ENCODE measurements at regions not wholly inside any gene's neighbourhood (a gene's known extent, or its start where the extent isn't known, plus 50 kb on each side); places are given as distances from the start of the nearest gene placed in this dataset.

- no peak for TF ChIP-seq CTCF (IDR thresholded peaks at IDR 0.05; ENCODE audit: low read depth, low read length, poor library complexity, severe bottlenecking)
- no peak for TF ChIP-seq EZH2phosphoT487 (IDR thresholded peaks at IDR 0.05; ENCODE audit: borderline replicate concordance, low read length)
Measured at GRCh38 chr6:73968221-73968757, 272.3 kb downstream of the CD109 start.
